Caco-2 (cell line): ENCODE measurements at regions not wholly inside any gene's neighbourhood (a gene's known extent, or its start where the extent isn't known, plus 50 kb on each side); places are given as distances from the start of the nearest gene placed in this dataset.

Experiments used
- BruUV-seq: library from RNA; stranded (reverse); fragments of 400-500 nt; replicated peaks from 2 replicates; lab custom pipeline; 2021; lab: Mats Ljungman, UMichigan
- CTCF ChIA-PET: fragments of 300-600 bp; sonication (Branson Sonifier 250); formaldehyde crosslinking; loops from one replicate; lab custom pipeline; 2022; ENCODE audit warnings: antibody characterized with exemption; lab: Charles Lee
- POLR2A ChIA-PET: fragments of 300-600 bp; sonication (Branson Sonifier 250); formaldehyde crosslinking; loops from one replicate; lab custom pipeline; 2022; ENCODE audit warnings: antibody characterized with exemption; lab: Charles Lee
- DNase-seq, 2 experiments: peaks; one replicate each; pipeline versions ENCODE4 v3.0.0 to v3.0.0-alpha.2; 2020 to 2022
- H3K27me3 ChIP-seq: replicated peaks from 2 replicates; pipeline ENCODE4 v1.6.0; 2011; ENCODE audit warnings: low read length; ENCODE audit not compliant: control insufficient read depth, insufficient read depth
- H3K36me3 ChIP-seq: 2 replicates; pipeline ENCODE4 v1.5.1; 2011; ENCODE audit warnings: low read length; ENCODE audit not compliant: control insufficient read depth, insufficient read depth
- H3K4me1 ChIP-seq: fragments of 250-450 bp; sonication (Bioruptor Pico); 2 replicates; pipeline ENCODE4 v1.5.1; 2020; ENCODE audit warnings: mild to moderate bottlenecking
- H3K4me3 ChIP-seq: 2 replicates; pipeline ENCODE4 v1.5.1; 2011; ENCODE audit warnings: low read depth, mild to moderate bottlenecking, control low read depth, low read length
- H3K9me3 ChIP-seq: fragments of 250-450 bp; sonication (Bioruptor Pico); 2 replicates; pipeline ENCODE4 v1.5.1; 2020; ENCODE audit warnings: mild to moderate bottlenecking, moderate library complexity
- H3K27ac Mint-ChIP-seq: one replicate; pipeline ENCODE4 v1.8.0; 2022; ENCODE audit warnings: mixed read lengths; ENCODE audit not compliant: unreplicated experiment
- H3K27me3 Mint-ChIP-seq: one replicate; pipeline ENCODE4 v1.8.0; 2022; ENCODE audit warnings: mixed read lengths; ENCODE audit not compliant: insufficient read depth, unreplicated experiment
- H3K36me3 Mint-ChIP-seq: one replicate; pipeline ENCODE4 v1.8.0; 2022; ENCODE audit warnings: mild to moderate bottlenecking, mixed read lengths; ENCODE audit not compliant: insufficient read depth, unreplicated experiment
- H3K4me1 Mint-ChIP-seq: one replicate; pipeline ENCODE4 v1.8.0; 2022; ENCODE audit warnings: low read depth, mixed read lengths; ENCODE audit not compliant: unreplicated experiment
- H3K4me3 Mint-ChIP-seq: one replicate; pipeline ENCODE4 v1.8.0; 2022; ENCODE audit warnings: mild to moderate bottlenecking, moderate library complexity, mixed read lengths; ENCODE audit not compliant: unreplicated experiment
- H3K9me3 Mint-ChIP-seq: one replicate; pipeline ENCODE4 v1.8.0; 2022; ENCODE audit warnings: mixed read lengths; ENCODE audit not compliant: unreplicated experiment
- intact Hi-C: fragments of 100-400 bp; cut with micrococcal nuclease; formaldehyde crosslinking; loops from one replicate; pipeline ENCODE4 v1.10.0; 2022; ENCODE audit not compliant: unreplicated experiment
- TF ChIP-seq, protein P1 (sequence below), 2 experiments: fragments of 200-600 bp in 1 of 2; IDR thresholded peaks; 1 replicate in 1 of 2; 2 replicates in 1 of 2; pipeline versions ENCODE4 v1.5.1 to v1.8.0; 2011 to 2022; ENCODE audit warnings: antibody characterized with exemption in 1 of 2, control low read depth in 1 of 2, inconsistent platforms in 1 of 2, low read depth in 1 of 2, low read length in 1 of 2, mild to moderate bottlenecking in 1 of 2, moderate library complexity in 1 of 2; ENCODE audit not compliant: insufficient read depth in 1 of 2, severe bottlenecking in 1 of 2, unreplicated experiment in 1 of 2

GRCh38 chr16:66292241-66292935 lies 74.1 kb upstream of the CDH5 start:
- H3K9me3 ChIP-seq = no peaks in the 10 kb centered on the region
- BruUV-seq = no TSS peak
- ChIA-PET POLR2A (no interaction called here), CTCF (no interaction called here)
- no peaks in the 10 kb centered on the region for H3K36me3 ChIP-seq
- no peak overlapping the region for H3K4me3 ChIP-seq
- H3K27me3 ChIP-seq = no peaks in the 10 kb centered on the region; the same call in 1 of the 2 replicates
- TF ChIP-seq, protein P1, sequence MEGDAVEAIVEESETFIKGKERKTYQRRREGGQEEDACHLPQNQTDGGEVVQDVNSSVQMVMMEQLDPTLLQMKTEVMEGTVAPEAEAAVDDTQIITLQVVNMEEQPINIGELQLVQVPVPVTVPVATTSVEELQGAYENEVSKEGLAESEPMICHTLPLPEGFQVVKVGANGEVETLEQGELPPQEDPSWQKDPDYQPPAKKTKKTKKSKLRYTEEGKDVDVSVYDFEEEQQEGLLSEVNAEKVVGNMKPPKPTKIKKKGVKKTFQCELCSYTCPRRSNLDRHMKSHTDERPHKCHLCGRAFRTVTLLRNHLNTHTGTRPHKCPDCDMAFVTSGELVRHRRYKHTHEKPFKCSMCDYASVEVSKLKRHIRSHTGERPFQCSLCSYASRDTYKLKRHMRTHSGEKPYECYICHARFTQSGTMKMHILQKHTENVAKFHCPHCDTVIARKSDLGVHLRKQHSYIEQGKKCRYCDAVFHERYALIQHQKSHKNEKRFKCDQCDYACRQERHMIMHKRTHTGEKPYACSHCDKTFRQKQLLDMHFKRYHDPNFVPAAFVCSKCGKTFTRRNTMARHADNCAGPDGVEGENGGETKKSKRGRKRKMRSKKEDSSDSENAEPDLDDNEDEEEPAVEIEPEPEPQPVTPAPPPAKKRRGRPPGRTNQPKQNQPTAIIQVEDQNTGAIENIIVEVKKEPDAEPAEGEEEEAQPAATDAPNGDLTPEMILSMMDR (IDR thresholded peaks at IDR 0.05; ENCODE audit: insufficient read depth in 1 of 2, low read depth in 1 of 2, low read length in 1 of 2, severe bottlenecking in 1 of 2, unreplicated experiment in 1 of 2) = no peak
- H3K27ac Mint-ChIP-seq = no peak overlapping the region
- H3K4me1 Mint-ChIP-seq = no peaks in the 10 kb centered on the region
- H3K4me1 ChIP-seq = no peaks in the 10 kb centered on the region
- H3K36me3 Mint-ChIP-seq = no peaks in the 10 kb centered on the region
- peak in 1 of 2 experiments; percentile 22 for DNase-seq
- intact Hi-C loops = no loop called here
- no peaks in the 10 kb centered on the region for H3K9me3 Mint-ChIP-seq
- H3K27me3 Mint-ChIP-seq = peaks cover 22% of the 10 kb centered on the region
- no peak overlapping the region for H3K4me3 Mint-ChIP-seq

DNA sequence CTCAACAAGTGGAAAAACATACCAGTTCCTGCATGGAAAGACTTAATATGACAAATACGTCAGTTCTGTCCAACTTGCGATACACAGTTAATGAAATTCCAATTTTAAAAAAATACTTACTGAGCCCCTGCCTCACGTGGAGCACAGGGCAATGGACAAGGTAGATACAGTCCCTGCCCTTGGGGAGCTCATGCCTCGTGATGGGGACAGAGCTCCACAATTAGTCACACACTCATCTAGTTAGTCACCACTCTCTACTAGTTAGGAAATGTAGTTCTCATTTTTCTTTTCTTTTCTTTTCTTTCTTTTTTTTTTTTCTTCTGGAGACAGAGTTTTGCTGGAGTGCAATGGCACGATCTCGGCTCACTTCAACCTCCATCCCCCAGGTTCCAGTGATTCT lies 74.7 kb upstream of the CDH5 start:
- H3K4me1 ChIP-seq = no peaks in the 10 kb centered on the region
- intact Hi-C loops = no loop called here
- TF ChIP-seq, protein P1 (IDR thresholded peaks at IDR 0.05; ENCODE audit: insufficient read depth in 1 of 2, low read depth in 1 of 2, low read length in 1 of 2, severe bottlenecking in 1 of 2, unreplicated experiment in 1 of 2) = no peak
- no TSS peak for BruUV-seq
- ChIA-PET POLR2A (no interaction called here), CTCF (no interaction called here)
- H3K27me3 Mint-ChIP-seq = peaks cover 22% of the 10 kb centered on the region
- no peaks in the 10 kb centered on the region for H3K9me3 ChIP-seq
- no peaks in the 10 kb centered on the region for H3K36me3 Mint-ChIP-seq
- H3K4me1 Mint-ChIP-seq = no peaks in the 10 kb centered on the region
- no peak for DNase-seq
- no peaks in the 10 kb centered on the region for H3K9me3 Mint-ChIP-seq
- H3K27ac Mint-ChIP-seq = no peak overlapping the region
- no peak overlapping the region for H3K4me3 ChIP-seq
- H3K36me3 ChIP-seq = no peaks in the 10 kb centered on the region
- no peaks in the 10 kb centered on the region; the same call in 1 of the 2 replicates for H3K27me3 ChIP-seq
- H3K4me3 Mint-ChIP-seq = no peak overlapping the region

- Mint-ChIP-seq H3K4me3 (no peak overlapping the region), H3K4me1 (no peaks in the 10 kb centered on the region), H3K27ac (no peak overlapping the region), H3K27me3 (peaks cover 21% of the 10 kb centered on the region), H3K9me3 (no peaks in the 10 kb centered on the region), H3K36me3 (no peaks in the 10 kb centered on the region)
- Histone ChIP-seq H3K9me3 (no peaks in the 10 kb centered on the region), H3K36me3 (no peaks in the 10 kb centered on the region), H3K4me1 (no peaks in the 10 kb centered on the region), H3K4me3 (no peak overlapping the region), H3K27me3 (no peaks in the 10 kb centered on the region; the same call in 1 of the 2 replicates)
- ChIA-PET CTCF (interaction anchor here (0.9 kb wide), 1 partner anchor 11 kb away, joined by 3 read pairs; no protein-coding TSS in a partner anchor), POLR2A (no interaction called here)
- intact Hi-C loops = no loop called here
- TF ChIP-seq, protein P1 (IDR thresholded peaks at IDR 0.05; ENCODE audit: insufficient read depth in 1 of 2, low read depth in 1 of 2, low read length in 1 of 2, severe bottlenecking in 1 of 2, unreplicated experiment in 1 of 2) = no peak
- no peak for DNase-seq
- no TSS peak for BruUV-seq
Observed at GRCh38 chr16:66290431-66290830, 76.1 kb upstream of the CDH5 start.
